Loucy (cell line): ENCODE measurements at regions not wholly inside any gene's neighbourhood (a gene's known extent, or its start where the extent isn't known, plus 50 kb on each side); places are given as distances from the start of the nearest gene placed in this dataset.

Experiments
- EZH2phosphoT487 ChIP-seq: fragments of 200-600 bp; IDR thresholded peaks from 2 replicates; pipeline ENCODE4 v1.6.1; 2018; ENCODE audit warnings: antibody characterized with exemption, mild to moderate bottlenecking, moderate library complexity, borderline replicate concordance
- TF ChIP-seq, protein P1 (sequence below): fragments of 200-600 bp; sonication (generic); conservative IDR thresholded peaks from 2 replicates; pipeline ENCODE4 v1.5.1; 2014; ENCODE audit warnings: mild to moderate bottlenecking, antibody characterized with exemption, low read length

DNA sequence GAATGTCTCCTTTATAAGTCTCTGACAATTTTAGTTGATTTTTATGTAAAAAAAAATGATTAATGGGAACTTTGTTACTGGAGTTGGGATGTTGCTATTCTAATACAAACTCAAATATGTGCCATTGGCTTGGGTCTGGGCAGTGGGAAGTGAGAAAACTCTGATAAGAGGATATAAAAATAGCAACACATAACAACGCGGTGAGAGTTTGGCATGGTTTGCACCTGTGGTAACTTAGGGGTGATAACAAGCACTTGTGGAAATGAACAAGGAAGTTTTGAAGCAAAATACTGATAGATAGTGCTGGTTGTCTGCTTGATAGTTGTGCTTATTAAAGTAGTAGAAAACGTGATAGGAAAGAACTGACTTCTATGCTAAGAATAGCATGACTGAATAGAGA is 743.3 kb upstream of the AGA start:
- TF ChIP-seq, protein P1, sequence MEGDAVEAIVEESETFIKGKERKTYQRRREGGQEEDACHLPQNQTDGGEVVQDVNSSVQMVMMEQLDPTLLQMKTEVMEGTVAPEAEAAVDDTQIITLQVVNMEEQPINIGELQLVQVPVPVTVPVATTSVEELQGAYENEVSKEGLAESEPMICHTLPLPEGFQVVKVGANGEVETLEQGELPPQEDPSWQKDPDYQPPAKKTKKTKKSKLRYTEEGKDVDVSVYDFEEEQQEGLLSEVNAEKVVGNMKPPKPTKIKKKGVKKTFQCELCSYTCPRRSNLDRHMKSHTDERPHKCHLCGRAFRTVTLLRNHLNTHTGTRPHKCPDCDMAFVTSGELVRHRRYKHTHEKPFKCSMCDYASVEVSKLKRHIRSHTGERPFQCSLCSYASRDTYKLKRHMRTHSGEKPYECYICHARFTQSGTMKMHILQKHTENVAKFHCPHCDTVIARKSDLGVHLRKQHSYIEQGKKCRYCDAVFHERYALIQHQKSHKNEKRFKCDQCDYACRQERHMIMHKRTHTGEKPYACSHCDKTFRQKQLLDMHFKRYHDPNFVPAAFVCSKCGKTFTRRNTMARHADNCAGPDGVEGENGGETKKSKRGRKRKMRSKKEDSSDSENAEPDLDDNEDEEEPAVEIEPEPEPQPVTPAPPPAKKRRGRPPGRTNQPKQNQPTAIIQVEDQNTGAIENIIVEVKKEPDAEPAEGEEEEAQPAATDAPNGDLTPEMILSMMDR: no peak
- no peak for TF ChIP-seq EZH2phosphoT487
